OCI-LY1 (cell line): ENCODE measurements at regions not wholly inside any gene's neighbourhood (a gene's known extent, or its start where the extent isn't known, plus 50 kb on each side); places are given as distances from the start of the nearest gene placed in this dataset.

Experiments
- H2AFZ ChIP-seq: fragments of 200-600 bp; sonication (generic), shearing (Covaris generic); 2 replicates; pipeline ENCODE4 v1.6.0; 2014; ENCODE audit warnings: antibody characterized with exemption, mild to moderate bottlenecking, low read length
- H3F3A ChIP-seq: fragments of 200-600 bp; sonication (generic), shearing (Covaris generic); 2 replicates; pipeline ENCODE4 v1.6.0; 2014; ENCODE audit warnings: mild to moderate bottlenecking, antibody characterized with exemption, low read length, moderate library complexity; ENCODE audit not compliant: insufficient read depth
- H3K27ac ChIP-seq: fragments of 200-600 bp; sonication (generic); 2 replicates; pipeline ENCODE4 v1.5.1; 2014; ENCODE audit warnings: low read length, mixed run types, mild to moderate bottlenecking, low read depth; ENCODE audit not compliant: poor library complexity, severe bottlenecking
- H3K27me3 ChIP-seq: fragments of 200-600 bp; sonication (generic); 2 replicates; pipeline ENCODE4 v1.6.0; 2014; ENCODE audit warnings: antibody characterized with exemption, mild to moderate bottlenecking, low read length, moderate library complexity; ENCODE audit not compliant: insufficient read depth
- H3K36me3 ChIP-seq: fragments of 200-600 bp; sonication (generic); 2 replicates; pipeline ENCODE4 v1.6.1; 2014; ENCODE audit warnings: mild to moderate bottlenecking, antibody characterized with exemption, low read length, moderate library complexity, mixed read lengths; ENCODE audit not compliant: insufficient read depth
- H3K4me1 ChIP-seq: fragments of 200-600 bp; sonication (generic); 2 replicates; pipeline ENCODE4 v1.5.1; 2014; ENCODE audit warnings: mild to moderate bottlenecking, low read length, moderate library complexity; ENCODE audit not compliant: insufficient read depth, severe bottlenecking
- H3K4me2 ChIP-seq: fragments of 200-600 bp; sonication (generic), shearing (Covaris generic); 2 replicates; pipeline ENCODE4 v1.6.1; 2014; ENCODE audit warnings: low read length
- H3K4me3 ChIP-seq: fragments of 200-600 bp; sonication (generic); 2 replicates; pipeline ENCODE4 v1.5.1; 2014; ENCODE audit warnings: low read length, low read depth, mild to moderate bottlenecking, mixed read lengths; ENCODE audit not compliant: poor library complexity, severe bottlenecking
- H3K79me2 ChIP-seq: fragments of 200-600 bp; shearing (Covaris generic); 2 replicates; pipeline ENCODE4 v1.6.1; 2016; ENCODE audit warnings: mixed run types, low read length, mixed read lengths; ENCODE audit not compliant: insufficient read depth
- H3K9ac ChIP-seq: fragments of 200-600 bp; sonication (generic), shearing (Covaris generic); 2 replicates; pipeline ENCODE4 v1.6.1; 2014; ENCODE audit warnings: mild to moderate bottlenecking, low read length, mixed read lengths
- H3K9me2 ChIP-seq: fragments of 200-600 bp; sonication (generic), shearing (Covaris generic); 2 replicates; pipeline ENCODE4 v1.6.1; 2014; ENCODE audit warnings: low read depth, mild to moderate bottlenecking, low read length, mixed read lengths
- H3K9me3 ChIP-seq: fragments of 200-600 bp; shearing (Covaris generic); 2 replicates; pipeline ENCODE4 v1.6.1; 2014; ENCODE audit warnings: low read length, mixed read lengths
- H4K20me1 ChIP-seq: fragments of 200-600 bp; sonication (generic), shearing (Covaris generic); 2 replicates; pipeline ENCODE4 v1.6.0; 2016; ENCODE audit warnings: mild to moderate bottlenecking, low read length; ENCODE audit not compliant: insufficient read depth
- EZH2 ChIP-seq: fragments of 200-600 bp; sonication (generic), shearing (Covaris generic); IDR thresholded peaks from 2 replicates; pipeline ENCODE4 v1.8.0; 2017; ENCODE audit warnings: borderline replicate concordance, mixed run types, mild to moderate bottlenecking, antibody characterized with exemption, low read length, moderate library complexity, mixed read lengths
- TF ChIP-seq, protein P1 (sequence below): fragments of 200-600 bp; sonication (generic), shearing (Covaris generic); IDR thresholded peaks from 2 replicates; pipeline ENCODE4 v1.5.1; 2017; ENCODE audit warnings: mild to moderate bottlenecking, antibody characterized with exemption, low read length, moderate library complexity, mixed read lengths

DNA sequence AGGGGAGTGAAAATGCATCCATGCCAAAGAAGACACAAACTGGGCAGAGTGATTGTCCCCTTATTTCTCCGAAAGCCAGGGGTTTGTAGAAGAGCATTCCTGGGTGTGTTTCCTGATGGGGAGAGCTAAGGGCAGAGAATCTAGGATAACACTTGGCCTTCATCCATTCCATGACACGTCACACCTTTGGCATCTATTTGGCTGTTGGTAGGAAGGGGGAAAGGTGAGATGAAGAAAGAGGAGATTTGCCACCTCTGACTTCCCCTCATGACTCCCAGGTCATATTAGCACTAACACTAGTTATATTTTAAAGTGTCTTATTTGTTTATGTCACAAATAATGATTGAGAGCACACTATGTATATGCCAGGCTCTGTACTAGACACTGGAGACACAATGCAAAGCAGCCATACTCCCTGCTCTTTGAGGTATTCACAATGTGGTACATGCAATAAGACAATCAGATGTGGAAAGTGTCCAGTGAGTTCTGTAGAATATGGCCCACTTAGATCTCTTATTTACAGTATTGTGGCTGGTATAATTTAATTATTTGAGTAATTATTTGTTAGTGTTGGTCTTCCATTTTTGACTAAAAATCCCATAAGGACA is 54.5 kb upstream of the GADD45A start:
- Histone ChIP-seq H3K9me3 (no peaks in the 10 kb centered on the region), H3F3A (no peaks in the 10 kb centered on the region), H4K20me1 (no peaks in the 10 kb centered on the region), H3K27ac (no peak overlapping the region), H3K36me3 (no peaks in the 10 kb centered on the region), H3K9ac (no peak overlapping the region), H3K4me3 (no peak overlapping the region), H3K4me2 (no peak overlapping the region), H3K27me3 (no peaks in the 10 kb centered on the region), H2AFZ (no peak overlapping the region), H3K4me1 (peaks cover 12% of the 10 kb centered on the region), H3K79me2 (no peaks in the 10 kb centered on the region), H3K9me2 (no peaks in the 10 kb centered on the region)
- TF ChIP-seq, protein P1, sequence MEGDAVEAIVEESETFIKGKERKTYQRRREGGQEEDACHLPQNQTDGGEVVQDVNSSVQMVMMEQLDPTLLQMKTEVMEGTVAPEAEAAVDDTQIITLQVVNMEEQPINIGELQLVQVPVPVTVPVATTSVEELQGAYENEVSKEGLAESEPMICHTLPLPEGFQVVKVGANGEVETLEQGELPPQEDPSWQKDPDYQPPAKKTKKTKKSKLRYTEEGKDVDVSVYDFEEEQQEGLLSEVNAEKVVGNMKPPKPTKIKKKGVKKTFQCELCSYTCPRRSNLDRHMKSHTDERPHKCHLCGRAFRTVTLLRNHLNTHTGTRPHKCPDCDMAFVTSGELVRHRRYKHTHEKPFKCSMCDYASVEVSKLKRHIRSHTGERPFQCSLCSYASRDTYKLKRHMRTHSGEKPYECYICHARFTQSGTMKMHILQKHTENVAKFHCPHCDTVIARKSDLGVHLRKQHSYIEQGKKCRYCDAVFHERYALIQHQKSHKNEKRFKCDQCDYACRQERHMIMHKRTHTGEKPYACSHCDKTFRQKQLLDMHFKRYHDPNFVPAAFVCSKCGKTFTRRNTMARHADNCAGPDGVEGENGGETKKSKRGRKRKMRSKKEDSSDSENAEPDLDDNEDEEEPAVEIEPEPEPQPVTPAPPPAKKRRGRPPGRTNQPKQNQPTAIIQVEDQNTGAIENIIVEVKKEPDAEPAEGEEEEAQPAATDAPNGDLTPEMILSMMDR: no peak
- TF ChIP-seq EZH2: no peak

DNA sequence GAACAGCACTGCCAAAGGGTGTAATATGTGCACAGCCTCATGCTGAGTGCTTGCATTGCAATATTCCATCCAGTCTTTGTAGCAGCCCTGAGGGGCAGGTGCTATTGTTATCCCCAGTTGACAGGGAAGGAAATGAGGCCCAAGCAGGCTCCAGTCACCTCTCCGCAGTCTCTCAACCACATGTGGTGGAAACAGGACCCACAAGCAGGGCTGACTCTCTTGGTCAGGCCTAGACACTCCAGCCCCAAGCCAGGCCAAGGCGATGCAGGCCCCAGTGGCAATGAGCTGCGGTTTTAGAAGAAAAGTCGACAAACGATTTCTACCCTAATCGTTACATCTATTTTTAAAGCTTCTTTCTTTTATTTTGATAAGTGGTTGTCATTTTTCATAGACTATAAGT is 52.6 kb upstream of the GADD45A start:
- Histone ChIP-seq H3K9ac (no peak overlapping the region), H3K79me2 (no peaks in the 10 kb centered on the region), H3K9me2 (no peaks in the 10 kb centered on the region), H3F3A (no peaks in the 10 kb centered on the region), H3K9me3 (no peaks in the 10 kb centered on the region), H3K27ac (no peak overlapping the region), H3K4me3 (no peak overlapping the region), H3K27me3 (no peaks in the 10 kb centered on the region), H2AFZ (no peak overlapping the region), H4K20me1 (no peaks in the 10 kb centered on the region), H3K36me3 (no peaks in the 10 kb centered on the region), H3K4me1 (peaks cover 22% of the 10 kb centered on the region), H3K4me2 (no peak overlapping the region)
- TF ChIP-seq, protein P1: no peak
- no peak for TF ChIP-seq EZH2

DNA sequence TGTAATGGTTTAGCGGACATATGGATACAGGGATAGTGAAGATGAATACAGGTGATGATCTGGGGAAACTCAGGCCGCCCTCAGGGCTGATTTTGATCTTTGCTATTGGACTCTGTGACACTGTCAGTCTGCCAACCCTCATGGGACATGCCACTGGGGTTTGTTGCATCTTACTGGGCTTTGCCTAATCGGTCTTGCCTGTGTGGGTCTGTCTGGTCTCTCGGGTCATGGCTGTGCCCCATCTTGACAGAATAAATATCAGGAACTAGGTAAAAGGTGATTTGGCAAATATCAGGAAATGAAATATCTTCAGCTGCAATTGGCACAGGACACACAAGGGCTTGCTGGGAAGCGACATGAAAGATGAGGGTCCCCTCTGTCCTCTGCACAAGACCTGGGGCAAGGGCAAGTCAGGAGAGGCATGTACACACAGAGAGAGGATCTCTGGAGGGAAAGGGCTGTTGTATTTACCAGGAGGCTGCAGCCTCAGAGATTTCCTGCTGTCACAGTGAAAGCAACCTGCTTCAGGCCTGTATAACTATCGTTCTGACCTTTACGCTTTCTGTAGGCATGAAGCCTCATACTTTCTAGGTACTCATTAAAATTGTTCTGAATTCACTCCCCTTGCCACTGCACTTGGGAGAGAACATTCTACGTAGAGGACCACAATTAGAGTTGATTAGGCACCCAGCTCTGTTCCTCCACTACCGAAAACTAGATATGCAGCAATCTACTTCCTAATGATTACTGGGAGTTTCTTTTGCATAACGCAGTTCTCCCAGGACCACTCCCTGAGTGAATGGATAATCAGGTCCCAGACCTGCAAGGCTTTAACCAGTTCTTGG is 52.0 kb upstream of the GADD45A start:
- no peak overlapping the region for H3K4me3 ChIP-seq
- no peaks in the 10 kb centered on the region for H3K36me3 ChIP-seq
- H3F3A ChIP-seq: no peaks in the 10 kb centered on the region
- no peak overlapping the region for H2AFZ ChIP-seq
- no peaks in the 10 kb centered on the region for H3K27me3 ChIP-seq
- no peaks in the 10 kb centered on the region for H3K79me2 ChIP-seq
- no peaks in the 10 kb centered on the region for H3K9me2 ChIP-seq
- no peak overlapping the region for H3K27ac ChIP-seq
- no peaks in the 10 kb centered on the region for H3K9me3 ChIP-seq
- H3K4me1 ChIP-seq: peaks cover 22% of the 10 kb centered on the region
- TF ChIP-seq, protein P1: no peak
- no peak for TF ChIP-seq EZH2
- H3K9ac ChIP-seq: no peak overlapping the region
- H3K4me2 ChIP-seq: no peak overlapping the region
- no peaks in the 10 kb centered on the region for H4K20me1 ChIP-seq
